Chondrocyte (in vitro differentiated cells): ENCODE measurements at regions not wholly inside any gene's neighbourhood (a gene's known extent, or its start where the extent isn't known, plus 50 kb on each side); places are given as distances from the start of the nearest gene placed in this dataset.

Source experiments
- DNase-seq: peaks from one replicate; pipeline ENCODE4 v3.0.0; 2021; ENCODE audit warnings: mixed read lengths, low spot score
- H3K27ac Mint-ChIP-seq: one replicate; pipeline ENCODE4 v1.8.0; 2021; ENCODE audit warnings: mild to moderate bottlenecking, moderate library complexity, mixed read lengths; ENCODE audit not compliant: unreplicated experiment
- H3K27me3 Mint-ChIP-seq: 2 replicates; pipeline ENCODE4 v1.8.0; 2021; ENCODE audit warnings: low read depth, mixed read lengths
- H3K36me3 Mint-ChIP-seq: 2 replicates; pipeline ENCODE4 v1.8.0; 2021; ENCODE audit warnings: low read depth, mixed read lengths
- H3K4me1 Mint-ChIP-seq: 2 replicates; pipeline ENCODE4 v1.8.0; 2021; ENCODE audit warnings: low read depth, mild to moderate bottlenecking, mixed read lengths
- H3K4me3 Mint-ChIP-seq: one replicate; pipeline ENCODE4 v1.8.0; 2021; ENCODE audit warnings: mild to moderate bottlenecking, moderate library complexity, mixed read lengths; ENCODE audit not compliant: unreplicated experiment
- H3K9me3 Mint-ChIP-seq: 2 replicates; pipeline ENCODE4 v1.8.0; 2021; ENCODE audit warnings: low read depth, mixed read lengths
- CTCF ChIP-seq: fragments of 200-600 bp; sonication (generic); IDR thresholded peaks from 2 replicates; pipeline ENCODE4 v1.5.0; 2021; ENCODE audit warnings: antibody characterized with exemption, mild to moderate bottlenecking, moderate library complexity

GRCh38 chr2:67574230-67574629 is 177.1 kb downstream of the ETAA1 start:
- no peak for TF ChIP-seq CTCF
- H3K27ac Mint-ChIP-seq, result no peak overlapping the region
- H3K36me3 Mint-ChIP-seq, result no peaks in the 10 kb centered on the region
- H3K4me3 Mint-ChIP-seq, result no peak overlapping the region
- H3K27me3 Mint-ChIP-seq, result no peaks in the 10 kb centered on the region
- no peak for DNase-seq
- peaks cover 18% of the 10 kb centered on the region for H3K9me3 Mint-ChIP-seq
- H3K4me1 Mint-ChIP-seq, result peaks cover 23% of the 10 kb centered on the region

GRCh38 chr2:67576226-67576625 is 179.1 kb downstream of the ETAA1 start:
- DNase-seq, result no peak
- no peak for TF ChIP-seq CTCF
- H3K4me1 Mint-ChIP-seq, result peaks cover 23% of the 10 kb centered on the region
- no peaks in the 10 kb centered on the region for H3K27me3 Mint-ChIP-seq
- H3K36me3 Mint-ChIP-seq, result no peaks in the 10 kb centered on the region
- peaks cover 18% of the 10 kb centered on the region for H3K9me3 Mint-ChIP-seq
- H3K4me3 Mint-ChIP-seq, result no peak overlapping the region
- no peak overlapping the region for H3K27ac Mint-ChIP-seq

GRCh38 chr2:67576991-67577390 is 179.9 kb downstream of the ETAA1 start:
- no peaks in the 10 kb centered on the region for H3K36me3 Mint-ChIP-seq
- TF ChIP-seq CTCF, result no peak
- no peak overlapping the region for H3K4me3 Mint-ChIP-seq
- no peak overlapping the region for H3K27ac Mint-ChIP-seq
- peaks cover 23% of the 10 kb centered on the region for H3K4me1 Mint-ChIP-seq
- peaks cover 22% of the 10 kb centered on the region for H3K9me3 Mint-ChIP-seq
- DNase-seq, result no peak
- no peaks in the 10 kb centered on the region for H3K27me3 Mint-ChIP-seq

GRCh38 chr2:67579216-67579615 is 182.1 kb downstream of the ETAA1 start:
- Mint-ChIP-seq H3K4me3 (no peak overlapping the region), H3K36me3 (peaks cover 2% of the 10 kb centered on the region), H3K27me3 (no peaks in the 10 kb centered on the region), H3K4me1 (peaks cover 3% of the 10 kb centered on the region), H3K27ac (no peak overlapping the region), H3K9me3 (peaks cover 29% of the 10 kb centered on the region)
- DNase-seq, result no peak
- TF ChIP-seq CTCF, result no peak

DNA sequence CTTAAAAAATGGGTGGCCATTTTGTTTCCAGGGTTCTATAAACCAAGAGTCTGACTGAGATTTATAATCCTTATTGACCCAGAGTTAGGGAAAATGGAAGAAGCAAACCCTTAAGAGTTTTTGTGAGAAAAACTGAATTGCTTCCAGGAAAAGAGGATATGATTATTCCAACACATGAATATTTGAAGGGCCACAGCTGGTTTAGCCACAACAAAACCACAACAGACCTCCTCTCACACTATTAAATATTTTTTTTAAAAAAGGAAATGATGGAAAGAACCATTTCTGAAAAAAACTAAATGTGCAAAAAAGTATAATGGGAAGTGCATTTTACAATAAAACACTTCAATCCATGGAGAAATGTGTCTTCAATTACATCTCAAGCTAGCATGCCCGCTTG is 182.7 kb downstream of the ETAA1 start:
- H3K36me3 Mint-ChIP-seq, result peaks cover 4% of the 10 kb centered on the region
- TF ChIP-seq CTCF, result no peak
- H3K27ac Mint-ChIP-seq, result no peak overlapping the region
- no peak for DNase-seq
- H3K4me1 Mint-ChIP-seq, result no peaks in the 10 kb centered on the region
- H3K4me3 Mint-ChIP-seq, result no peak overlapping the region
- H3K9me3 Mint-ChIP-seq, result peaks cover 32% of the 10 kb centered on the region
- H3K27me3 Mint-ChIP-seq, result no peaks in the 10 kb centered on the region
